ENCODE measurements at regions not wholly inside any gene's neighbourhood (a gene's known extent, or its start where the extent isn't known, plus 50 kb on each side); places are given as distances from the start of the nearest gene placed in this dataset.

GRCh38 chr13:53605326-53605725 is 576.7 kb downstream of the OLFM4 start:
- TF ChIP-seq CTCF (IDR thresholded peaks at IDR 0.05) = no peak
- TF ChIP-seq POLR2A (IDR thresholded peaks at IDR 0.05) = no peak
- TF ChIP-seq POLR2AphosphoS5 (IDR thresholded peaks at IDR 0.05; ENCODE audit: insufficient read depth in 1 of 2, low read depth in 1 of 2) = no peak
